Upper lobe of right lung (tissue), 1 donor: ENCODE measurements at regions not wholly inside any gene's neighbourhood (a gene's known extent, or its start where the extent isn't known, plus 50 kb on each side); places are given as distances from the start of the nearest gene placed in this dataset.
"Not testable (repeated sequence)": the region's sequence is repeated elsewhere in the genome, so short reads cannot be mapped to it uniquely, and the experiment has no call there.

Experiments
- ATAC-seq: fragments of 200-7000 bp; cut with Tn5 transposase; one replicate; pipeline ENCODE4 v1.9.1; 2020; ENCODE audit warnings: mild to moderate bottlenecking, moderate library complexity
- DNase-seq: peaks from one replicate; pipeline ENCODE4 v3.0.0-alpha.2; 2020
- H3K27ac ChIP-seq: fragments of 200-600 bp; one replicate; pipeline ENCODE4 v1.8.0; 2022
- H3K27me3 ChIP-seq: fragments of 200-600 bp; one replicate; pipeline ENCODE4 v1.8.0; 2022; ENCODE audit warnings: mild to moderate bottlenecking
- H3K36me3 ChIP-seq: fragments of 200-600 bp; one replicate; pipeline ENCODE4 v1.8.0; 2022
- H3K4me1 ChIP-seq: fragments of 200-600 bp; one replicate; pipeline ENCODE4 v1.8.0; 2022
- H3K4me3 ChIP-seq: fragments of 200-600 bp; one replicate; pipeline ENCODE4 v1.8.0; 2022; ENCODE audit warnings: mild to moderate bottlenecking
- H3K9me3 ChIP-seq: fragments of 200-600 bp; one replicate; pipeline ENCODE4 v1.8.0; 2022
- intact Hi-C: fragments of 100-400 bp; cut with DNase I; formaldehyde crosslinking; loops from one replicate; pipeline ENCODE4 v1.11.0; 2022
- TF ChIP-seq, protein P1 (sequence below): fragments of 200-600 bp; IDR thresholded peaks from one replicate; pipeline ENCODE4 v1.8.0; 2022; ENCODE audit warnings: antibody characterized with exemption
- donor health status: DM: no; HTN: yes; CAD: no; lungs with severe emphysema.

GRCh38 chr10:29774475-29774874, 139.7 kb upstream of the SVIL start:
- DNase-seq = no peak
- no peak for ATAC-seq
- no peaks in the 10 kb centered on the region for H3K27me3 ChIP-seq
- H3K4me3 ChIP-seq = no peak overlapping the region
- no peaks in the 10 kb centered on the region for H3K4me1 ChIP-seq
- TF ChIP-seq, protein P1, sequence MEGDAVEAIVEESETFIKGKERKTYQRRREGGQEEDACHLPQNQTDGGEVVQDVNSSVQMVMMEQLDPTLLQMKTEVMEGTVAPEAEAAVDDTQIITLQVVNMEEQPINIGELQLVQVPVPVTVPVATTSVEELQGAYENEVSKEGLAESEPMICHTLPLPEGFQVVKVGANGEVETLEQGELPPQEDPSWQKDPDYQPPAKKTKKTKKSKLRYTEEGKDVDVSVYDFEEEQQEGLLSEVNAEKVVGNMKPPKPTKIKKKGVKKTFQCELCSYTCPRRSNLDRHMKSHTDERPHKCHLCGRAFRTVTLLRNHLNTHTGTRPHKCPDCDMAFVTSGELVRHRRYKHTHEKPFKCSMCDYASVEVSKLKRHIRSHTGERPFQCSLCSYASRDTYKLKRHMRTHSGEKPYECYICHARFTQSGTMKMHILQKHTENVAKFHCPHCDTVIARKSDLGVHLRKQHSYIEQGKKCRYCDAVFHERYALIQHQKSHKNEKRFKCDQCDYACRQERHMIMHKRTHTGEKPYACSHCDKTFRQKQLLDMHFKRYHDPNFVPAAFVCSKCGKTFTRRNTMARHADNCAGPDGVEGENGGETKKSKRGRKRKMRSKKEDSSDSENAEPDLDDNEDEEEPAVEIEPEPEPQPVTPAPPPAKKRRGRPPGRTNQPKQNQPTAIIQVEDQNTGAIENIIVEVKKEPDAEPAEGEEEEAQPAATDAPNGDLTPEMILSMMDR = no peak
- H3K36me3 ChIP-seq = no peaks in the 10 kb centered on the region
- H3K9me3 ChIP-seq = no peaks in the 10 kb centered on the region
- intact Hi-C loops = no loop called here
- H3K27ac ChIP-seq = no peak overlapping the region

- Histone ChIP-seq H3K27ac (no peak overlapping the region), H3K36me3 (no peaks in the 10 kb centered on the region), H3K4me1 (no peaks in the 10 kb centered on the region), H3K4me3 (no peak overlapping the region), H3K9me3 (no peaks in the 10 kb centered on the region), H3K27me3 (no peaks in the 10 kb centered on the region)
- TF ChIP-seq, protein P1 = no peak
- no peak for DNase-seq
- ATAC-seq = no peak
- intact Hi-C loops = no loop called here
These were observed 138.9 kb upstream of the SVIL start for GRCh38 chr10:29773675-29774091.

DNA sequence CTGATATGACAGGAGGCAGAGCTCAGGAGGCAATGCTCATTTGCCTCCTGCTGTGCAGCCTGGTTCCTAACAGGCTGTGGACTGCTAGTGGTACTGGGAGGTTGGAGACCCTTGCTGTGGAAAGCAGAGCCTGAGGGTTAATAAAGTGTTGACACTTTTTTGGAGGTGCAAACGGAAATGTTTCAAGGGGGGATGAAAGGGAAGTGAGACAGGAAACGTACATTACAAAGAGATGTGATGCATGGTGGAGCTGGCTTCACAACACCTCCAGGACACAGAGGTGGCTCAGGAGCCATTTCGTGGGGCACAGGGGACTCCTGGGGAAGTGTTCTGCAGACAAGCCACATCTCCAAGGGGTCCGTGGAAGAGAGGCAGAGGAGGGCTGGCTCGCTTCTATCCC, 137.6 kb upstream of the SVIL start:
- intact Hi-C loops = no loop called here
- H3K4me1 ChIP-seq = no peaks in the 10 kb centered on the region
- no peaks in the 10 kb centered on the region for H3K36me3 ChIP-seq
- ATAC-seq = no peak
- H3K4me3 ChIP-seq = no peak overlapping the region
- TF ChIP-seq, protein P1 = no peak
- H3K27ac ChIP-seq = no peak overlapping the region
- no peaks in the 10 kb centered on the region for H3K27me3 ChIP-seq
- no peaks in the 10 kb centered on the region for H3K9me3 ChIP-seq
- no peak for DNase-seq

DNA sequence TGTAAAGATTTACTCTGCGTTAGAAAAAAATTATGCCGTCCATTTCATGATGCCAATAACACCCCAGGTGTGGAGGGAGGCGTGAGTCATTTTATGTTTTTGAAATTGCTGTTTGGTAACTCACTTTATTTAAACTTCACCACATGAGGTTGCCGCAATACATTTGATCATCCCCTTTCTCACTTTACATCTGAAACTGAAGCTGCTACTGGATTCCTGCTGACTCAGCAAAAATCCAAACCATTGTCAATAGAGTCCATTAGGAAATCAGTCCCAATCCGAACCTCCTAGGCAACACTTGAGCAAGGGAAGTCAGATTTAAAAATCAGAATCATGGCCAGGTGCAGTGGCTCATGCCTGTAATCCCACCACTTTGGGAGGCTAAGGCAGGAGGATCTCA, 136.6 kb upstream of the SVIL start:
- ATAC-seq = no peak
- TF ChIP-seq, protein P1 = no peak
- no peak overlapping the region for H3K4me3 ChIP-seq
- no peaks in the 10 kb centered on the region for H3K36me3 ChIP-seq
- H3K27ac ChIP-seq = no peak overlapping the region
- intact Hi-C loops = no loop called here
- no peaks in the 10 kb centered on the region for H3K9me3 ChIP-seq
- H3K27me3 ChIP-seq = no peaks in the 10 kb centered on the region
- H3K4me1 ChIP-seq = no peaks in the 10 kb centered on the region
- no peak for DNase-seq

DNA sequence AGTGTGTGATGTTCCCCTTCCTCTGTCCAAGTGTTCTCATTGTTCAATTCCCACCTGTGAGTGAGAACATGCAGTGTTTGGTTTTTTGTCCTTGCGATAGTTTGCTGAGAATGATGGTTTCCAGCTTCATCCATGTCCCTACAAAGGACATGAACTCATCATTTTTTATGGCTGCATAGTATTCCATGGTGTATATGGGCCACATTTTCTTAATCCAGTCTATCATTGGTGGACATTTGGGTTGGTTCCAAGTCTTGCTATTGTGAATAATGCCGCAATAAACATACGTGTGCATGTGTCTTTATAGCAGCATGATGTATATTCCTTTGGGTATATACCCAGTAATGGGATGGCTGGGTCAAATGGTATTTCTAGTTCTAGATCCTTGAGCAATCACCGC, 134.5 kb upstream of the SVIL start:
- DNase-seq, H3K4me3 ChIP-seq, H3K27ac ChIP-seq, H3K36me3 ChIP-seq, ATAC-seq, H3K9me3 ChIP-seq, intact Hi-C loops, H3K27me3 ChIP-seq, H3K4me1 ChIP-seq: not testable (repeated sequence)

DNA sequence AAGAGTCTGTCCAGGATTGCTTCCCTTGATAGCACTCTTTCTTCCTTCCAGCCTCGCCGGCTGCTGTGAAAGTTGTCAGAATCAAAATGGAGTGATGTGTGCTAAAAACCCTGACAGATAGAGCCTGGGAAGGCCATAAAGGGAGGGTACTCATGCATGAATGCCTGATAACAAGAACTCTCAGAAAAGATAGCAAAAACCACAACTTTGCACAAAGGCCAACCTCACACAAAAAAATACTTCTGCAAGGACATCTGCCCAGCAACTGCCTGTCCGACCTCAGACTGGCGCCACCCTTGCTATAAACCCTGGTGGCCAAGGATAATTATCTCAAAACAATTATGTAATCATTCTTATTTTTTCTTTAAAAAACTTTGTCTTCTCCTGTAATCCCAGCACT, 133.2 kb upstream of the SVIL start:
- Histone ChIP-seq H3K4me3 (no peak overlapping the region), H3K36me3 (no peaks in the 10 kb centered on the region), H3K27me3 (no peaks in the 10 kb centered on the region), H3K4me1 (no peaks in the 10 kb centered on the region), H3K9me3 (no peaks in the 10 kb centered on the region), H3K27ac (no peak overlapping the region)
- TF ChIP-seq, protein P1 = no peak
- intact Hi-C loops = no loop called here
- ATAC-seq (no peak), DNase-seq (no peak)
